Mesodermal cell (in vitro differentiated cells): ENCODE measurements at regions not wholly inside any gene's neighbourhood (a gene's known extent, or its start where the extent isn't known, plus 50 kb on each side); places are given as distances from the start of the nearest gene placed in this dataset.

Experiments
- H3K27ac ChIP-seq: 2 replicates; pipeline ENCODE4 v1.7.0; 2013; ENCODE audit warnings: mild to moderate bottlenecking, low read depth, low read length, moderate library complexity; ENCODE audit not compliant: severe bottlenecking
- H3K36me3 ChIP-seq: 2 replicates; pipeline ENCODE4 v1.7.1; 2013; ENCODE audit warnings: mild to moderate bottlenecking, low read length, moderate library complexity; ENCODE audit not compliant: control insufficient read depth, insufficient read depth
- H3K4me1 ChIP-seq: one replicate; pipeline ENCODE4 v1.7.1; 2013; ENCODE audit warnings: mild to moderate bottlenecking, low read length; ENCODE audit not compliant: insufficient read depth, control insufficient read depth, poor library complexity, severe bottlenecking
- H3K4me3 ChIP-seq: 2 replicates; pipeline ENCODE4 v1.7.0; 2013; ENCODE audit warnings: low read length, control low read depth, mild to moderate bottlenecking; ENCODE audit not compliant: insufficient read depth, poor library complexity, severe bottlenecking; ENCODE audit errors: extremely low read depth
- H3K9me3 ChIP-seq: 2 replicates; pipeline ENCODE4 v1.7.1; 2013; ENCODE audit warnings: mild to moderate bottlenecking, low read length, moderate library complexity; ENCODE audit not compliant: control insufficient read depth
- WGBS, 2 experiments: methylation state at CpG; one replicate each; pipeline ENCODE4 v1.1.5; 2013; ENCODE audit warnings: missing lambda C conversion rate in 2 of 2; ENCODE audit not compliant: insufficient coverage in 2 of 2; 5-methylcytosine and 5-hydroxymethylcytosine counted together

- Histone ChIP-seq H3K36me3 (no peaks in the 10 kb centered on the region), H3K4me1 (no peaks in the 10 kb centered on the region), H3K27ac (no peak overlapping the region), H3K4me3 (no peak overlapping the region), H3K9me3 (peaks cover 11% of the 10 kb centered on the region)
- 74% methylated on average over 3 of the region's 5 CpGs for WGBS, 2 experiments
These were observed 797.3 kb downstream of the PLA2G4A start for GRCh38 chr1:187626056-187626455.

DNA sequence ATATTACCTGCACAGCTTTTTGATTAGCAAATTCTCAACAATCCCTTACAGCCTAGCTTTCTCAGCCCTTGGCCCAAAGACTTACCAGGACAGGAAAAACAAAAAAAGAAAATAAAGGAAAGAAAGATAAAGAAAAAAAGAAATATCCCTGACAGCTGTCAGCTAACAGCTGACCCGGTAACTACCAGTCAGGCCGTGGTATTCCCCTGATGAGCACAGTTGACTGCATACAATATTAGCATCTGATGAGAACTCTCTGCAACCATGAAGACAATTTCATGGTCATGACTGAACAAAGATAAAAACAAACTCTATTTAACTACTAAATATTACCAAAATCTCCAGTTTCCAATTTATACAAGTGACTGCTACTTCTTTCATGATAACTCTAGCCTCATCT, 798.8 kb downstream of the PLA2G4A start:
- H3K4me1 ChIP-seq = no peaks in the 10 kb centered on the region
- H3K9me3 ChIP-seq = peaks cover 17% of the 10 kb centered on the region
- 91% methylated on average over 2 of the region's 2 CpGs; no CpG with 5 or more reads in 1 of the 2 experiments for WGBS, 2 experiments
- H3K27ac ChIP-seq = no peak overlapping the region
- no peak overlapping the region for H3K4me3 ChIP-seq
- H3K36me3 ChIP-seq = no peaks in the 10 kb centered on the region

DNA sequence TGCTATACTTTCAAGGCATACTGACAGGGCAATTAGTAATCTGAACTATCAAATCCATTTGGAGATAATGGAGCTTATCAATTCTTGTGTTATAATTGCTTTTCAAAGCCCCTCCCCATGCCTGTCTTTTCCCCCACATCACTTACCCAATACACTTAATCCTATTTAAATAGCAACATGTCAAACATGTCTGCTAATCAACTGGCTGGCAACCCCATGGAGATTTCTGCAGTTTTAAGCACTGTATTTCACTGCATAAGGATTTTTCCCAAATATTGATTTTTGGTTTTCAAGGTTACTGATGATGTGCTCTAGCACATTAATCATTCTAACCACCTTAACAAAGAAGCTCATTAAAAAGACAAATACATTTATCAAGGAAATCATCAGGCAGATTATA, 800.3 kb downstream of the PLA2G4A start:
- H3K4me3 ChIP-seq = no peak overlapping the region
- H3K9me3 ChIP-seq = peaks cover 17% of the 10 kb centered on the region
- H3K4me1 ChIP-seq = no peaks in the 10 kb centered on the region
- H3K27ac ChIP-seq = no peak overlapping the region
- H3K36me3 ChIP-seq = no peaks in the 10 kb centered on the region

DNA sequence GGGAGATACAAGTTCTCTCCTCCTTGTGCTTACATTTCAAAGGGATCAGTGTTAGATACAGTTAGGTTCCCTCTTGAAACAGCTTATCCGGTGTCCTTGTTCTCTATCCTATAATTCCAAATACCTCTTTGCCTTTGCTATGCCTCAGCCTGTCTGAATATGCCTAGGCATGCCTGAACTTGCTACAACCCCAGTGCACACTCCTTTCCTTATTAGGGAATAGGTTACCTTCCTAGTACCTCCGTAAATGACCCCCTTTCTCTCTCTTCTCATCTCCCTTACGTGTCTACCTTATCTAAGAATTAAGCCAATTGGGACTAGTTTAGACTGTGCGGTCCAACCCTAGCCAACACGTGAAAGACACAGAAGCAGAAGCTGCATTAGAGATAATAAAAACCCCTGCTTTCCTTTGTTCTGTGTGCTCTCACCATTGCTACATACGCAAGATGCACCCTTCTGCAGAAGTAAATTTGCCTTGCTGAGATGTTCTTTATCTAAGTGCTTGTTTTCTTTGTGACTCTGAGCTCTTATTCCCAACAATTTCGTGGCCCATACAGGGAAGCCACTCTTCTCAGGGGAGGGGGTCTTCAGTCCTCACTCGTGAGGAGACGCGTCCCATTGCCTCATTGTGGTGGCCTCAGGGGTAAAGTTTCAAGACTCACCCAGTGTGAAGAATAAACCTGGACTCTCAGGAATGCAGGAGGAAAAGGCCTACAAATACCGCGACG, 802.1 kb downstream of the PLA2G4A start:
- H3K9me3 ChIP-seq = peaks cover 17% of the 10 kb centered on the region
- H3K4me1 ChIP-seq = no peaks in the 10 kb centered on the region
- WGBS, 2 experiments = 88 to 91% methylated on average over 11 to 12 of the region's 13 CpGs

GRCh38 chr1:187631381-187631675, 802.6 kb downstream of the PLA2G4A start:
- H3K4me3 ChIP-seq = no peak overlapping the region
- H3K36me3 ChIP-seq = no peaks in the 10 kb centered on the region
- 86 to 95% methylated on average over 5 of the region's 5 CpGs for WGBS, 2 experiments
- H3K9me3 ChIP-seq = peaks cover 17% of the 10 kb centered on the region
- no peak overlapping the region for H3K27ac ChIP-seq
- no peaks in the 10 kb centered on the region for H3K4me1 ChIP-seq

More for the DNA sequence above, 802.1 kb downstream of the PLA2G4A start:
- Histone ChIP-seq H3K27ac (no peak overlapping the region), H3K36me3 (no peaks in the 10 kb centered on the region), H3K4me3 (no peak overlapping the region)

DNA sequence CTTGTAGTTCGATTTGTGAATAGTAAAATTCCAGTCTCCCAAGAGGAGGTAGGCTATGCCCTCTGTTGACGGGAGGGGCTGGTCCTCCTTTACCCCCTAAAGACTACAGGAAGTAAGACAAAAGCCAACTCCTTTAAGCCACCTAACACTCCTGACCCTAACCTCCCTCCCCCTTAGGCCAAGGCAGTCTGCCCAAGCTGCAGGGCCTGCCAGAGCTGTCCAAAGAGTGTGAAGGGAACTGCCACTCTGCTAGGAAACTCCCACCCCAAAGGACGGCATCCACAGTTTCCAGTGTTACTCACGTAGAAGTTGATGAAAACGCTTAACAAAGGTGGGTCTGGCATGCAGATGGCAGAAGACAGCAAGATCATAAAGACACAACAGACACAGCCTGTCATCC, 803.2 kb downstream of the PLA2G4A start:
- Histone ChIP-seq H3K9me3 (peaks cover 17% of the 10 kb centered on the region), H3K4me1 (no peaks in the 10 kb centered on the region), H3K4me3 (no peak overlapping the region), H3K36me3 (no peaks in the 10 kb centered on the region), H3K27ac (no peak overlapping the region)
- 88 to 92% methylated on average over 1 to 4 of the region's 5 CpGs for WGBS, 2 experiments

DNA sequence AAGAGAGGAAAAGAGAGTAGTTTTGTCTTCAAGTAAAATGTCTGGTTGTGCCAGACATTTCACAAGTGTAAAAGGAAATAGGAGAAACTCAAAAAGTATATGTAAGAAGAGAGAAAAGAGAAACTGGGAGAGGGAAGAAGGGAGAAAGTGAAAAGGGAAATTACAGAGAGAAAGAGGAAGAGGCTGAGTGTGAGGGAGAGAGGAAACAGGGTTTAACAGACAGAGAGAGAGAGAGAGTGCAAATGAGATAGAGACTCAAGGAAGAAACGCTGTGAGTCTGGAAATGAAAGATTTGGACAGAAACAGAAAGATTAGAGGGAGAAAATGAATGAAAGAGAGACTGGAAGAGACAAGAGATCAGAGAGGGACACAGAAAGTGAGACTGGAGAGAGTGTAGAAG, 806.2 kb downstream of the PLA2G4A start:
- no peak overlapping the region for H3K4me3 ChIP-seq
- H3K9me3 ChIP-seq = peaks cover 15% of the 10 kb centered on the region
- no peak overlapping the region for H3K27ac ChIP-seq
- 88 to 90% methylated on average over 1 of the region's 1 CpG for WGBS, 2 experiments
- H3K36me3 ChIP-seq = no peaks in the 10 kb centered on the region
- peaks cover 5% of the 10 kb centered on the region for H3K4me1 ChIP-seq

GRCh38 chr1:187638733-187639434, 810.1 kb downstream of the PLA2G4A start:
- H3K27ac ChIP-seq = no peak overlapping the region
- 100% methylated on average over 1 of the region's 2 CpGs; no CpG with 5 or more reads in 1 of the 2 experiments for WGBS, 2 experiments
- no peaks in the 10 kb centered on the region for H3K9me3 ChIP-seq
- H3K4me3 ChIP-seq = no peak overlapping the region
- peaks cover 5% of the 10 kb centered on the region for H3K4me1 ChIP-seq
- no peaks in the 10 kb centered on the region for H3K36me3 ChIP-seq

DNA sequence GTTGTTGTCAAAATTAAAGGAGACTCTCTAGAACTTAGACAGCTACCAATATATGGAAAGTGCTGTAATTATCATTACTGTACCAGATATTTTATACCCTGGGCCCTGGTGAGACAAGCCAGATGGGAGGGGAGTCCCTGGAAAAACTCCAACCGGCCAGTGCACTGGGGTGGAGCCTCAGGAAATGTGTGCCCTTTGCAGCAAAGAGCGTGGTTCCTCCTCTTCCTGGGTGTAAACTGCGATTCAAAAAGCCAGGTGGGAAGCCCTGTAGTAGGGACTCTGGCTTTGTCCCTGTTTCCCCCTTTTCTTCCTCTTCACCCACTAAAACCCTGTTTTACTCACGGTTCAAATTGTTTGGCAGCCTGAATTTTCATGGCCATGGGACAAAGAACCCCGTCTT, 812.3 kb downstream of the PLA2G4A start:
- Histone ChIP-seq H3K27ac (no peak overlapping the region), H3K4me3 (no peak overlapping the region), H3K9me3 (no peaks in the 10 kb centered on the region), H3K4me1 (peaks cover 5% of the 10 kb centered on the region), H3K36me3 (no peaks in the 10 kb centered on the region)
- WGBS, 2 experiments = 88 to 96% methylated on average over 5 of the region's 5 CpGs

GRCh38 chr1:187641463-187641862, 812.7 kb downstream of the PLA2G4A start:
- Histone ChIP-seq H3K27ac (no peak overlapping the region), H3K36me3 (no peaks in the 10 kb centered on the region), H3K4me1 (peaks cover 5% of the 10 kb centered on the region), H3K9me3 (no peaks in the 10 kb centered on the region), H3K4me3 (no peak overlapping the region)
- 96 to 100% methylated on average over 1 to 5 of the region's 7 CpGs for WGBS, 2 experiments

DNA sequence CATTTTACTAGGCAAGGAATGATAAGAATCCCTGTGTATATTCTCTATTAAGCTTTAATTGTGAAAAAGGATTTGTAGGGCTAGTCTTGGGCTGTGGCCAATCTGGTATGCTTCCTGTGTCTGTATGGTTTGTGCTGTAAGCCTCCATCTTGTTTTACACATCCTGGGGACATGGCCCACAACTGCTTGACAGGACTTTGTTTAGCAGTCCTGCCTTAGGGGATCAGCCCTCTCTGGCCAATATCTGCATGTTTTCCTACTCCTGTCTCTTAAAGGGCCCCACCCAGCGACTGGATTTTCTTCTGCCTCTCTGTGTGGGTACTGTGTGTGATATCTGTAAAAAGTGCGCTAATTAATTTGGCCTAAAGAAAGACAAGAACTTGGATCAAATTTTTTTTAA, 813.2 kb downstream of the PLA2G4A start:
- Histone ChIP-seq H3K9me3 (no peaks in the 10 kb centered on the region), H3K27ac (no peak overlapping the region), H3K4me3 (no peak overlapping the region), H3K36me3 (no peaks in the 10 kb centered on the region), H3K4me1 (peaks cover 5% of the 10 kb centered on the region)
- WGBS, 2 experiments = 90 to 100% methylated on average over 1 to 2 of the region's 2 CpGs
